ENCODE measurements at regions not wholly inside any gene's neighbourhood (a gene's known extent, or its start where the extent isn't known, plus 50 kb on each side); places are given as distances from the start of the nearest gene placed in this dataset.

DNA sequence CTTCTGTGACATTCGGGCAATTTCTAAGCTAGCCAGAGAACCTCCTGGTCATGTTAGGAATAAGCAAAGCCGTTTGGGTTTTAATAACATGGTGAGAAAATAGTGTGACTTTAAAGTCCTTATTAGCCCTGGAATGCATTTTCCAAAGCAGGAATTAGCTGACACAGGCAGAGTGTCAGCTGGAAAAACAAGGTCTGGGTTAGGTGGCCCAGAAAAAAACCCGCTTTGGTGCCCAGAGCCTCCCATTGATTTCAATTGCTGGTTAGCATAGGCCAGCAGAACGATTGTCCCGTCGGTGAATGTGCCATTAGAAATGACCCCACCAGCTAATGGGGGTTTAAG, 62.1 kb upstream of the CPEB4 start:
- DNase-seq (ENCODE audit: extremely low read depth in 1 of 2, low read depth in 1 of 2), result no peak

DNA sequence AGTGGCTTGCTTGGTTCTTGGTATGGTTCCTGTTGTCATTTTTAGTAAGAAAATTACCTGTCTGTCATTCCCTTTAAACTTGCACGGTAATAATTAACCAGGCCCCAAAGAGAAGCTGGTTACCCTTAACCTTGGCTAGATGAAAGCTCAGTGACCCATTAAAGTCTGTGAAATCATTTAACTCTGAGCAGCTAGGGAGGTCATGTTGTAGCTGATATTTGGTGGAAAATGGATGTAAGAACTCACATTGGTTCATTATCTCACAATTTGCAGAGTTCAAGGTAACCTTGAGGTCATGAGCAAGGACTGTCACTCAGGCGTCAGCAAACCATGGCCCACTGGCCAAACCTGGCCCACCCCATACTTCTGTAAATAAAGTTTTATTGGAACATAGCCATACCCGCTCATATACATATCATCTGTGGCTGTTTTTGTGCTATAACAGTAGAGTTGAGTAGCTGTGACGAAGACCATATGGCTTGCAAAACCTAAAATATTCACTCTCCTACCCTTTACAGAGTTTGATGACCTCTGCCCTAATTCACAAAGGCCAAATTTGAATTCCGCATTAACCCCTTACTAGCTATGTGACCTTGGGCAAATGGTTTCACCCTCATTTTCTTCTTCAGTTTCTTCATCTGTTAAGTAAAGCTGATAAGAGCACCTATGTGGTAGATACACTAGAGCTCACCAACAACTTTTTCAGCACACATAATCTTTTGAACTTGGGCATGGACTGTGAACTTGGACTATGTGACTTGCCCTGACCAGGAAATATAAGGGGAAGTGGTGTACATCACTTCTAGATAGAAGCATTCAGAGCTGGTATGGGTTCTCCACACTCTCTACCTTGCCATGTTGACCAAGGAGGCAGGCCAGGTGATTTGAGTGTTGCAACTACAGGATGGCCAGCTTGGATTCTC, 61.5 kb upstream of the CPEB4 start:
- no peak for DNase-seq (ENCODE audit: extremely low read depth in 1 of 2, low read depth in 1 of 2)

DNA sequence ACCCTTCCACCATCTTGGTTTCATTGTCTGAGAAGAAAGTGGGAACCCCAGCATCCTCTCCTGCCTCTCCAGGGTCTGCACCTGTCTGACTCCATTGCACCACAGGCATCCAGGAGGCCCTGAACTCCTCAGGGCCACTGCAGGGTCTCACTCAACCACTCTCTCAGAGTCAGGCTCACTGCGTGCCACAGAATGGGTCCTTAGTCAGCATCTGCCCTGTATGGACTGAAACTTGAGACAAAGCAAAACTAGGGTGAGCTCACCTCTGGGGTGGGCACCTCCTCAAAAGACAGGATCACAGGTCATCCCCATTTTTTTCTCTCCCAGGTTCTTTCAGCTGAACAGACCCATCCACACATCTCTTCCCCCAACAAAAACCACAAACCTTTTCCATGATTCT, 59.2 kb upstream of the CPEB4 start:
- DNase-seq (ENCODE audit: extremely low read depth in 1 of 2, low read depth in 1 of 2), result no peak

DNA sequence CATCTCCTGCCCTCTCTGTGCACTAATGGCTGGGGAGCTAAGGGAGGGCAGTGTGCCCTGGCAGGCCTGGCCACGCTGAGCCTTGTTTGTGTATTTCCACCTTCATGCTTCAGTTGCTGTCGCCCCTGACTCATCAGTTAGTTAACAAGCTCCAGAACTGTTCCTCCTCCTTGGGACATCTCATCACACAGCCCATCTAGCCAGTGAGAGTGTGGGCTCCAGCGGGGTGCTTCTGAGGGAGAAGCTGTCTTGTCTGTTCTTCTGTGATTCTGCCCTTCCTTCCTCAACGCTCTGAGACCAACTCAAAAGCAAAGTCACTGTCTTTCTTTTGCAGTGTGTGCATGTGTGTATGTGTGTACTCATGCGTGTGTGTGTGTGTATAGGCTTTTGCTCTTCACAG, 58.3 kb upstream of the CPEB4 start:
- no peak for DNase-seq (ENCODE audit: extremely low read depth in 1 of 2, low read depth in 1 of 2)

DNA sequence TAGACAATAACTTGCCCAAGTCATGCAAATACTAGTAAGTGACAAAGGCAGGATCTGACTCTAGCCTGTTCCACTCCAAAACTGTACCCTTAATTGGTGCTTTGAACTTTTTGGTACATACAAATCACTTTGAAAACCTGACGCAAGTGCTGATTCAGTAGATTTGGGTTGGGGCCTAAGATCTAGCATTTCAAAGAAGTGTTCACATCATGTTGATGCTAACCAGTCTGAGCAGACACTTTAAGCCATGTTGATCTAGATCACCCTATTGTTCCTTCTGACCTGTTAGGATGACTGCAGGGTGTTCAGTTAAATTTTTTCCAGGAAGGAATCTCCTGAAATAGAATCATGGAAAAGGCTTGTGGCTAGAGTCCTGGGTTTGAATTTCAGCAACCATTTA, 57.7 kb upstream of the CPEB4 start:
- no peak for DNase-seq (ENCODE audit: extremely low read depth in 1 of 2, low read depth in 1 of 2)

DNA sequence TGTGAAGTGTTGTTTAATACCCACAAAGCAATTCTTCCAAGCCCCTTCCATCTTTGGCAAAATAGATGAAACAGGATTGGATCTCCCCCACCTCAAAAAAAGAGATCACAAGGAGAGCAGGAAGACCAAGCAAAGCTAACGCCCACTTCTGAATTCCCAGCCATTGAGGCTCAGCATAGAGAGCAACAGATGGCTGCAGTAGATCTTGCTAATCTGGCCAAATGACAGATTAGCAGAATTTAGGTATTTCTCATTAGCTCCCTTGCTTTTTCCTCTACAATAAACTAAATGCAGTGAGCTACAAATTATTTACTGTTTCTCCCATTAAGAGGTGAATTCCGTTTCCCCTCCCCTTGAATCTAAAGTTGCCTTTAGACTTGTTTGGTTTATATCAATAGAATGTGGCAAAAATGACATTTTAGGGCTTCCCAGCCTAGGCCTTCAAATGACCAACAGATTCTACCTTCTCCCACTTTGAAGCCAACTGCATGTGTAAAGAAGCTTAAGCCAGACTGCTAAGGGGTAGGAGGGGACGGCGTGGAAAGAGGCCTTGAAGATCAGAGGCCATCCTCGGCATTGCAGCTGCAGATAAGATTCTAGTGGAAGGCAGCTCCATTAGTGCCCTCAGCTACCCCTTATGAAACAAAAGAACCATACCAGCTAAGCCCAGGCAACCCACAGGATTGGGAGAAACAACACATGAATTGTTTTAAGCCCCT, 56.8 kb upstream of the CPEB4 start:
- DNase-seq (ENCODE audit: extremely low read depth in 1 of 2, low read depth in 1 of 2), result no peak

DNA sequence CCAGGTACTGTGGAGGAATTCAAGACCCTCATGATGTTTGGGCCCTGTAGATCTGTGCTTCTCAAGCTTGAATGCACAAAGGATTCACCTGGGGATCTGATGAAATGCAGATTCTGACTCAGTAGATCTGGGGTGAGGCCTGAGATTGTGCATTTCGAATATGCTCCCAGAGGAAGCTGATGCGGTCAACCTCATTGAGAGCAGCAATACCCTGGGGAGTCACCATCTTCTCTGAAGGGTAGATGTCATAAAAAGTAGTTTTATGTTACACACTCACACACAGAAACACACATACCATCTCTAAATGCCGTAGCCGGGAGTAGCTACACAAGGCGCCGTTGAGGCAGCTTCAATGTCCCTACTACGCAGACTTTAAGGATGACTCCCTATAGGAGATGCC, 55.8 kb upstream of the CPEB4 start:
- DNase-seq (ENCODE audit: extremely low read depth in 1 of 2, low read depth in 1 of 2), result no peak

DNA sequence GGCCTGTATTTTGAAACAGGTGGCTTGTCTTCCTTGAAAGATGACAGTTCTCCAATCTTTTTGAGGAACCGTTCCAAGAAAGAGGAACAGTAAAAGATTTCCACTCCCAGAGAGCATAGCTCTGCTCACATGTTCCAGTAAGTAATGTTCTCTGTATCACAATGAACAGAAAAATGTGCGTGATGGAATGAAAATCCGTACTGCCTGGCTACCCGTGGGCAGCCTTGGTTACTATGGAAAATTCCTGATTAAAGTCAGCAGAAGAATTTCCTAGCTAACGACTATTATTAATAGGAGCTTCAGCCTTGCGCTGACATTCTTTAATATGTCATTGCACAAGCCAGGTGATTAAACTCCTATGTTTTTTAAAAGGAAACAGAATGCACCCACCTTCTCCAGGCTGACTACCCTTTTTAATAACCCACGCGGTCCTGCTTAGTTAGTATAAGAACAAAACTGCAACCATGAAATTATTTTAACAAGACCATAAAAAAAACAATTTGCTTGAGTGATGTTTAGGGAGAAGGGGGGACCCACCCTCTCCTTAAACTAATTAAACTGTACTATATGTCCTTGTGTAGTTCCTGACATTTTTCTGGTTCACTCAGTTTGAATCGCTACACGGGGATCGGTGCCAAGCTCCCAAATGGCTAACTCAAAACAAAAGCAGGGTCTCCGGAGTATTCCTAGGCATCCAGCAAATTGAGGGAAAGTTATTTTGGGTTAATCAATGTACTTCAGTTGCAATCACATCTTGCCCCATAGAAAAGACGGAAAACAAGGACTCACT, 54.8 kb upstream of the CPEB4 start:
- no peak for DNase-seq (ENCODE audit: extremely low read depth in 1 of 2, low read depth in 1 of 2)

DNA sequence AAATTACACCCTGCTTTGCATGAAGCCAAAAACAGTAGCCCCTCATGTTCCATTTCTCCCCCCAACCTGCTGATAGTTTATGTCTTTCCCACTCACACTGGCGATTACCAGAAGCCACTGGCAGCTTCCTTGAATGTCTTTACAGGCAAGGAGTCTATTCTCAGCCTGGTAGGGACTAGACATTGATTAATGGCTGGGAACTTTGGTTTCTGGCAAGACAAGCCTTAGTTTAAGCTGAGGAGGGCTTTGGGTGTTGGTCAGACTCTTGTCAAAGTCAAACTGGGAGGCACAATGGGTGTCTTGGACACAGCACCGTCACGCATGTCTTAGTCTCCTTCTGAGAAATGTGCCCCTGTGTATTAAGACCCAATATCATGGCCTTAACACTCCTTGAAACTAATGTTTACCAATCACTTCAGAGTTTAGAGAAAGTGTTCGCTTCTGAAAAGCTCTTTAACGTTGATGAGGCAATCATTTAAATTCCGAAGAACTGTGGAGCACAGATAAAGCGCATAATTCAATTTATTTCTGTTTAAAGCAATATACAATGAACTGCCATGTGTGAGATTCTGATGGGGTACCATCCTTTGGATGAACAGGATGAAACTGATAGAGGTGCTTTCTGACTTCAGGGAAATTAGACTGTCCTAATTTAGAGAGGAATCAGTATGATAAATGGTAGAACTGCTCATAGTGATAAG, 53.9 kb upstream of the CPEB4 start:
- no peak for DNase-seq (ENCODE audit: extremely low read depth in 1 of 2, low read depth in 1 of 2)

DNA sequence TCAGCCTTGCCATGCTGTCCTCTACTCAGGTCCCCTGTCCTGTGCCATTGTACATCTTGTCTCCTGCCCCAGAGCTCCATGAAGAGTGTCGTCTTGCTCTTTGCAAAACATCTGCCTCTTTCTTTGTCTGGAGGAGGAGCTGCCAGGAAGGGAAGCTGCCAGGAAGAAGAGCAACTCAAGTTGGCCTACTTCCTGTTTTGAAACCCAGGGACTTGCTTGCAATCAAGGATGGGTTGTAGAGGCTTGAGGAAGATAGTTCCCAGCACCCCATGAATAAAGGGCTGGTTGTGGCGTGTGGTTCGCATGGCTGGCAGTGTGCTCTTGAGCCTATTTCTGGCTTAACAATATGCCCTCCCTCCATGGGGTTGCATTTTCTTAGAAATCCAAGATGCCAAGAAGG, 53.0 kb upstream of the CPEB4 start:
- DNase-seq (ENCODE audit: extremely low read depth in 1 of 2, low read depth in 1 of 2), result no peak

DNA sequence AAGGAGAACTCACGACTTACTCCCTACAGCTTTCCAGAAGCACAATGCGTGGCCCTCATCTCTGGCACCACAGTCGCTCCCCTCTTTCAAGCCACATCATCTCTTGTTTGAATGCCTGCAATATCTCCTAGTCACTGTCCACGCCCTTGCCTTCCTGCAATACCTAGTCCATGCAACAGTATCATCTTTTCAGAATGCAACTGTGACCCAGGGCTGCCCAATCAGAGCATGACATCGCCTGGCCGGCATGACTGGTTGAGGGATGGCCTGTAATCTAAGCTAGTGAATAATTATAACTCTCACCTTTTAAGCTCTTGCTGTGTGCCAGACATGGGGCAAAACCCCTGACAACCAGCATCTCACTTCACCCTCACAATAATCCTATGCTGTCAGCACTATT, 52.5 kb upstream of the CPEB4 start:
- DNase-seq (ENCODE audit: extremely low read depth in 1 of 2, low read depth in 1 of 2), result no peak

DNA sequence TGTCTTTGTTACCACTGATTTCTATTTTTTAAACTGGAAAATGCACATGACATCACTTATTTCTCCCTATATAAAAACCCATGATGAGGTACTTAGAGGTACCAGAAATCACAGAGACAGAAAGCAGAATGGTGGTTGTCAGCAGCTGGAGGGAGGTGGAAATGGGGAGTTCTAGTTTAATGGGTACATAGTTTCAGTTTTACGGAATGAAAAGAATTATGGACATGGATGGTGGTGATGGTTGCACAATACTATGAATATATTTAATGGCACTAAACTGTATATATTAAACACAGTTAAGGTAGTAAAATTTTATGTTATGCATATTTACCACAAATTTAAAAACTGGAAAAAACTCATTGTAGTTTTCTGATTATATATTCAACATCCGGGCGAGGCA, 50.5 kb upstream of the CPEB4 start:
- no peak for DNase-seq (ENCODE audit: extremely low read depth in 1 of 2, low read depth in 1 of 2)

All from stimulated activated CD8-positive, alpha-beta memory T cell treated with anti-CD3 and anti-CD28 coated beads, Interleukin-7, amount 100 ng/mL, for 48 hours (primary cell).